GM21786 (cell line): ENCODE measurements at regions not wholly inside any gene's neighbourhood (a gene's known extent, or its start where the extent isn't known, plus 50 kb on each side); places are given as distances from the start of the nearest gene placed in this dataset.

Source experiments
- ATAC-seq: cut with Tn5 transposase; IDR thresholded peaks from one replicate; pipeline ENCODE4 v1.9.1; 2021; ENCODE audit not compliant: unreplicated experiment

- ATAC-seq: no peak
These were observed 366.5 kb downstream of the FAT4 start for GRCh38 chr4:125681240-125681639.

GRCh38 chr4:125682730-125683129 is 368.0 kb downstream of the FAT4 start:
- ATAC-seq: no peak

GRCh38 chr4:125688841-125689240 is 374.1 kb downstream of the FAT4 start:
- no peak for ATAC-seq

GRCh38 chr4:125689805-125690204 is 375.1 kb downstream of the FAT4 start:
- no peak for ATAC-seq

- ATAC-seq: no peak
These were observed 378.5 kb downstream of the FAT4 start for GRCh38 chr4:125693228-125693627.

- ATAC-seq: no peak
These were observed 387.7 kb downstream of the FAT4 start for GRCh38 chr4:125702406-125702805.

GRCh38 chr4:125703443-125703842 is 388.7 kb downstream of the FAT4 start:
- ATAC-seq: no peak

- no peak for ATAC-seq
These were observed 390.0 kb downstream of the FAT4 start for GRCh38 chr4:125704726-125705125.

GRCh38 chr4:125705681-125706080 is 390.9 kb downstream of the FAT4 start:
- ATAC-seq: no peak

- ATAC-seq: no peak
These were observed 392.6 kb downstream of the FAT4 start for GRCh38 chr4:125707397-125707796.

GRCh38 chr4:125710766-125711165 is 396.0 kb downstream of the FAT4 start:
- no peak for ATAC-seq

- ATAC-seq: no peak
These were observed 399.3 kb downstream of the FAT4 start for GRCh38 chr4:125714049-125714448.

- ATAC-seq: no peak
These were observed 400.1 kb downstream of the FAT4 start for GRCh38 chr4:125714845-125715244.

GRCh38 chr4:125719987-125720386 is 405.2 kb downstream of the FAT4 start:
- no peak for ATAC-seq

GRCh38 chr4:125722009-125722408 is 407.3 kb downstream of the FAT4 start:
- ATAC-seq: no peak

- no peak for ATAC-seq
These were observed 411.3 kb downstream of the FAT4 start for GRCh38 chr4:125725957-125726525.

GRCh38 chr4:125727931-125728330 is 413.2 kb downstream of the FAT4 start:
- ATAC-seq: no peak

- ATAC-seq: no peak
These were observed 413.8 kb downstream of the FAT4 start for GRCh38 chr4:125728568-125728967.

GRCh38 chr4:125729171-125729570 is 414.4 kb downstream of the FAT4 start:
- ATAC-seq: no peak

- no peak for ATAC-seq
These were observed 417.9 kb downstream of the FAT4 start for GRCh38 chr4:125732632-125733031.

- no peak for ATAC-seq
These were observed 419.7 kb downstream of the FAT4 start for GRCh38 chr4:125734504-125734903.

GRCh38 chr4:125735102-125735501 is 420.3 kb downstream of the FAT4 start:
- no peak for ATAC-seq

- ATAC-seq: no peak
These were observed 421.3 kb downstream of the FAT4 start for GRCh38 chr4:125736057-125736456.

- no peak for ATAC-seq
These were observed 425.0 kb downstream of the FAT4 start for GRCh38 chr4:125739760-125740159.
